Activated effector memory CD4-positive, alpha-beta T cell treated with Interleukin-2 at 50 U/mL for 16 hours (primary cell): ENCODE measurements at regions not wholly inside any gene's neighbourhood (a gene's known extent, or its start where the extent isn't known, plus 50 kb on each side); places are given as distances from the start of the nearest gene placed in this dataset.

ENCODE experiments used
- DNase-seq: peaks from one replicate; pipeline ENCODE4 v3.0.0-alpha.2; 2020

- DNase-seq = no peak
Measured at GRCh38 chr1:82453511-82454185, 652.9 kb downstream of the ADGRL2 start.

- no peak for DNase-seq
Measured at GRCh38 chr1:82452096-82452495, 651.4 kb downstream of the ADGRL2 start.

DNA sequence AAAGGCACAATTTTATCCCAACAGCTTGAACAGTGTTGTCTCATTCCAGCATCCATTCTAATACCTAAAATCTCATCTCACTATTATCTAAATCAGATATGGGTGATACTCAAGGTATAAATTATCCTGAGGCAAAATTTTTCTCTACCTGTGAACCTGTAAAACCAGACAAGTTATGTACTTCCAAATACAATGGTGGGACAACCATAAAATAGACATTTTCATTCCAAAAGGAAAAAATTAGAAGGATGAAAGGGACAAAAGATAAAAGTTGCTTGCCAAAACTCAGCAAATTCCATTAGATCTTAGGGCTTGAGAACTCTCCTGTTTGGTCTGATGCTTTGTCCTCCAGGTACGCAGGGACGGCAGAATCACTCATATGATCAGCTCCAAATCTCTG is 650.5 kb downstream of the ADGRL2 start:
- DNase-seq = no peak

DNA sequence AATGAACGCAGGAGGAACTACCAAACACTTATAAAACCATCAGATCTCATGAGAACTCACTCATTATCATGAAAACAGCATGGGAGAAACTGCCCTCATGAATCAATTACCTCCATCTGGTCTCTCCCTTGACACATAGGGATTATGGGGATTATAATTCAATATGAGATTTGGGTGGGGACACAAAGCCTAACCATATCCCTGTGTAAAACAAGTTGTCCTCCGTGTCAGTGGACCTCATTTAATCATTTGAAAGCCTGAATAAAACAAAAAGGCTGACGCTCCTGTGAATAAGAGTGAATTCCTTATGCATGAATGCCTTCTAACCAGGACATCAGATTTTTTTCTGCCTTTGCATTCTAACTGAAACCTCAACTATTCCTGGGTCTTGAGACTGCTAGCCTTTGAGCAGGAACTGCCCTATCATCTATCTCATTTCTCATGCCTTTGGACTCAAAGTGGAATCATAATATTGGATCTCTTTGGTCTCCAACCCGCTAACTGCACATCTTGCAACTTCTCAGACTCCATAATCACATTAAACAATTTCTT is 648.8 kb downstream of the ADGRL2 start:
- no peak for DNase-seq

DNA sequence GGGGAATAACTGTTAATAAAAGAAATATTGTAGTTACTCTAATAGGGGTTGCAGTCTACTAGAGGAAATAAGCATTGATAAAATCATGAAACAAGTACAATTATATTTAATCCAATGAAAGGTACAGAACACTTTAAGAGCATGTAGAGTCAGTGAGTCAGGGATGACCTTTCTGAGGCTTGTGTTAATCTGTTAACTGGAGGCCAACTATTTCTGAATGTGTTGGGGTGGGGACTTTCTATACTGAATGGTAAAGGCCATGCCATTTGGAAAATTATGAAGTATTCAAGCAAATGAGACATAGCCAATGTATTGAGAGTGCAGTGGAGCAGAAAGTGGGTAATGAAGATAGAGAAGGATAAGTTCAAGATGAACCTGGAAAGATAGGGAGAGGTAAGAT is 646.2 kb downstream of the ADGRL2 start:
- DNase-seq = no peak

- DNase-seq = no peak
Measured at GRCh38 chr1:82446236-82446635, 645.5 kb downstream of the ADGRL2 start.

- DNase-seq = no peak
Measured at GRCh38 chr1:82445827-82446226, 645.1 kb downstream of the ADGRL2 start.

DNA sequence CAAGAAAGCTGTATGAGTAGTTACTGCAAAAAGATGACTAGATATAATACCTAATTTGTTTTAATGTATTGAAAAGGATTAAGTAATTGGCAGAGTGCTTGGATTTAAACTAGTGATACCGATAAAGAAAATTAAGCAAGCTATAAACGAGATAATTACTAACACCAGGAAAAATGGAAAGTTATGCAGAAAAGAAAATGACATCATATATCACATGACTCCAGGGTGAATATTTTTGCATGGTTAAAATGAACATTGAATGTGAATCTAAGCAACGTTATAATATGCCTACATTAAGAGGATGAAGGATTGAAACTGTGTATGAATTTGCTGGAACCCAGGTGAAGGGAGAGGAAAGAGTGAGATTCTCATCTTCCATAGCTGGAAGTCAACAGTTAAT is 644.4 kb downstream of the ADGRL2 start:
- DNase-seq = no peak

- no peak for DNase-seq
Measured at GRCh38 chr1:82441402-82441801, 640.7 kb downstream of the ADGRL2 start.

DNA sequence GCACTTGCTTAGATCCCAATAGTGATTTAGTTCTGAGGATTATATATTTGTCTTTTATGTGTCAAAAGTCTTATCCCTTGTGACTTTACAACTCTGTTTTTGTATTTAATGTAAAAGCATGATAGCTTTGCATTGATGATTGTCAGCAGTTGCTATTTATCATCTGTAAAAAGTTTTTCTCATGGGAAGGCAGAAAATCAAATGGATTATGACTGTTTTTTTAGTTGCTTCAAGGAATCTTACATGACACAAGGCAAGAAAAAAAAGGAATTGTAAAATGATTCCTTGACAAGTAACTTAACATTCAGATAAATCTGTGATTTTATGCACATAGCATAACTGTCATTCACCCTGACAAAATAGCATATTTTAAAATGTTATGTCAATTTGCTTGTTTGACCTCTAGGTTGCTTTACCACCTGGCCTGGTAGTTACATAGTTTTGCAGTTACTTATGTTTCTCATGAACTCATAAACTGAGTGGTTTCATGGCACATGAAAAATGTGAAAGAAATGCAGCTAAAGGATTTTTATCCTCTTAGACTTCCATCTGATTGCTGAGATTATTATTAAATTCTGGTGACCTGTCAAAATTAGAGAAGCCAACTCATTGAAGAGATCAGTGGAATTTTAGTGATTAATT is 622.6 kb downstream of the ADGRL2 start:
- no peak for DNase-seq

DNA sequence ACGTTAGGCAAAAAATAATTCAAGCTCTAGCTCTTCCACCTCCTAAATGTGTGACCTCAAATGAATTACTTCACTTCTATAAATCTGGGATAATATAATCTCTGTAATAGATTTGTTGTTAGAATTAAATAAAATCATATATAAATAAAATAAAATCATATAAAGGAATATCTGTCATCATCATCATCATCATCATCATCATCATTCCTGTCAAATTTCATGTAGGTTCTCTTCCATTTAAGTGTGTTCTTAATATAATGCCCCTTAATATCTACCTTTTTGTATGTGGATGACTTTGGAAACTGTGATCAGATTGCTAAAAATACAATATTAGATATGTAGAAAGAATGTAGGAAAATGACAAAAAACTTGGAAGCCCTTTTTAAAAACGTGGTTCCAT is 621.0 kb downstream of the ADGRL2 start:
- no peak for DNase-seq

DNA sequence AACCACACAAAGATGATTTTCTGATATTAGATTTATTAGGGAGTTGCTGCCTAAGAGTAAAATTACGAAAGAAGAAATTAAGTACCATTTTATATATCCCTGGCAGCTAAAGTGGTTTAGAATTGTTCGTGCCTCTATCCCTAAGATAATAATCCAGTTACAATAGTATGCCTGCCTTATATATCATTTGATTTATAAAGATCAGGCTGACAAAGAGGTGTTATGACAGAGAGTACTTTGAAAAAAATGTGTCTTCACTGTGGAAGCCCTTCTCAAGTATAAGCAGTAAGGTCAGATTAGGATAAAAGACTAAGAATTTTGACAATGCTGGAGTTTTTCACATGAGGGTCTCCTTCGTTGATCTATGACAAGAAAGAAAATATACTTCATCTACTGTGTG is 619.9 kb downstream of the ADGRL2 start:
- DNase-seq = no peak

GRCh38 chr1:82411605-82412004 is 610.9 kb downstream of the ADGRL2 start:
- DNase-seq = no peak

- no peak for DNase-seq
Measured at GRCh38 chr1:82405333-82405732, 604.6 kb downstream of the ADGRL2 start.

DNA sequence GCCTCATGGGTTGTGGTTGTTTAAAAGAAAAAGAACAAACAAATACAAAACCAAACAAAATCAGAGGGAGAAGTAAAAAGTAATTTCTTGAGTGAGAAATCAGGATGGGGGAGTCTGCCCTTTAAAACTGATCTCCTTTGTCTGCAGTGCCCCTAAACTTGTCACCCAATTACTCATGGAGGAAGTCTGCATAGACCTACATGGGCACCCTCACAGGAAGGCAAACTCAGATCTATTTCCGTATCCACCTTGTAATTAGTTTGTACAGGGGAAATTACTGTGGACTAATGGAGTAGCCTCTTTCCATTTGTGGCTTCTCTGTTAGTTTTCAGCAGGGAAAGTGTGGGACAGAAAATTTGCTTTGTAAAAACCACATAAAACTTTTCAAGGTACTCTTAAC is 600.4 kb downstream of the ADGRL2 start:
- DNase-seq = no peak

- DNase-seq = no peak
Measured at GRCh38 chr1:82400521-82400920, 599.8 kb downstream of the ADGRL2 start.

DNA sequence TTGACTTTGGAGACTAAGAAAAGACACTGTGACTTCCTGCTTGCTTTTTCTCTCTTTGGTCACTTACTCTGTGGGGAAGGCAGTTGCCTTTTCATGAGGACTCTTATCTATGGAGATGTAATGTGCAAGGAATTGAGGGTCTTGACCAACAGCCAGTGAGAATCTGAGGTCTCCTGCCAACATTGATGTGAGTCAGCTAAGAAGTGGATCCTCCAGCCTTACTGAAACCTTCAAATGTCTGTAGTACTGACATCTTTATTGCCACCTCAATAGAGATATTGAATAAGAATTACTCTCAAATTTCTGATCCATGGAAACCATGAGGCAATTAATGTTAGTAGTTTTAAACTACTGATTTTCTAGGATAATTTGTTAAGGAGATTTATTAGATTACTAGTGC is 598.4 kb downstream of the ADGRL2 start:
- DNase-seq = no peak

- no peak for DNase-seq
Measured at GRCh38 chr1:82398357-82398756, 597.6 kb downstream of the ADGRL2 start.

GRCh38 chr1:82395440-82395839 is 594.7 kb downstream of the ADGRL2 start:
- DNase-seq = no peak

DNA sequence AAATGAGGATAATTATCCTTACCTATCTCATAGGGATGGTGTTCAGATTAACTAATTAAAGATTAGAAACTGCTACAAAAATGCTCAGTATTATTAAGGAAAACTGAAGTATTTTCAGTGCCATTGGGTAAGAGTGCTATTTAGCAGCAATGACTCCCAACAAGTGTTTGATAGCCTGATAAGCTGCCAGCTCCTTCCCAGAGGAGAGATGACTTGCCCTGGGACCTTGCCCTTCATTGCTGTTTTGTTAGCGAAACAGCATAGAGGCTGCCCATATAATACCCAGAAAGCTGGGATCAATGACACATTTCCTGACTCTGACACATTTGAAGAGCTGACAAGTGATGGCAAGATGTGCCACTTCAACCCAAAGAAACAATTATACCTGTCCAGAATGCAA is 592.2 kb downstream of the ADGRL2 start:
- DNase-seq = no peak

- DNase-seq = no peak
Measured at GRCh38 chr1:82392513-82392912, 591.8 kb downstream of the ADGRL2 start.

- no peak for DNase-seq
Measured at GRCh38 chr1:82391712-82392111, 591.0 kb downstream of the ADGRL2 start.

GRCh38 chr1:82390627-82391026 is 589.9 kb downstream of the ADGRL2 start:
- no peak for DNase-seq

- DNase-seq = no peak
Measured at GRCh38 chr1:82388679-82389078, 587.9 kb downstream of the ADGRL2 start.

DNA sequence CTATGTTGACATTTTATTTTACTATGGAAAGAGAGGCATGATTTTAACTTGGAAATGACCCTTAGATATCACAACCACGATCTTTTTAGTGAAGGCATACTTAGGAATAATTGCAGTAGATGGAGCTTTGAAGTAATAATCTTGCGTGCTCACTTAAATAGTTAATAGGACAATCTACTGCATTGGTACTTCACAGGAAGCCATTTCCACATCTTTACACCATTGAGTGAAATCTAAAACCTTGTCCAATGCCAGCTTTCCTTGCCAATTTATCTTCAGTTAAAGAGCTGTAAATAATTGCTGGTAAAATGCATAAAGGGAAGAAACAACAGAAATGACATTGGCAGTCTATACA is 586.3 kb downstream of the ADGRL2 start:
- no peak for DNase-seq
